ENCODE measurements at regions not wholly inside any gene's neighbourhood (a gene's known extent, or its start where the extent isn't known, plus 50 kb on each side); places are given as distances from the start of the nearest gene placed in this dataset.

GRCh38 chr2:18376936-18377335 is 183.5 kb downstream of the RDH14 start:
- no peak for TF ChIP-seq POLR2A (IDR thresholded peaks at IDR 0.05)
- TF ChIP-seq, protein P1, sequence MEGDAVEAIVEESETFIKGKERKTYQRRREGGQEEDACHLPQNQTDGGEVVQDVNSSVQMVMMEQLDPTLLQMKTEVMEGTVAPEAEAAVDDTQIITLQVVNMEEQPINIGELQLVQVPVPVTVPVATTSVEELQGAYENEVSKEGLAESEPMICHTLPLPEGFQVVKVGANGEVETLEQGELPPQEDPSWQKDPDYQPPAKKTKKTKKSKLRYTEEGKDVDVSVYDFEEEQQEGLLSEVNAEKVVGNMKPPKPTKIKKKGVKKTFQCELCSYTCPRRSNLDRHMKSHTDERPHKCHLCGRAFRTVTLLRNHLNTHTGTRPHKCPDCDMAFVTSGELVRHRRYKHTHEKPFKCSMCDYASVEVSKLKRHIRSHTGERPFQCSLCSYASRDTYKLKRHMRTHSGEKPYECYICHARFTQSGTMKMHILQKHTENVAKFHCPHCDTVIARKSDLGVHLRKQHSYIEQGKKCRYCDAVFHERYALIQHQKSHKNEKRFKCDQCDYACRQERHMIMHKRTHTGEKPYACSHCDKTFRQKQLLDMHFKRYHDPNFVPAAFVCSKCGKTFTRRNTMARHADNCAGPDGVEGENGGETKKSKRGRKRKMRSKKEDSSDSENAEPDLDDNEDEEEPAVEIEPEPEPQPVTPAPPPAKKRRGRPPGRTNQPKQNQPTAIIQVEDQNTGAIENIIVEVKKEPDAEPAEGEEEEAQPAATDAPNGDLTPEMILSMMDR (IDR thresholded peaks at IDR 0.05): no peak
